ENCODE measurements at regions not wholly inside any gene's neighbourhood (a gene's known extent, or its start where the extent isn't known, plus 50 kb on each side); places are given as distances from the start of the nearest gene placed in this dataset.
A peak's percentile ranks its signal among the peaks of the same experiment; 100 is the strongest.
"Not testable (repeated sequence)": the region's sequence is repeated elsewhere in the genome, so short reads cannot be mapped to it uniquely, and the experiment has no call there.

GRCh38 chr4:82248903-82249632 lies 124.7 kb downstream of the HNRNPD start:
- no peak for DNase-seq (ENCODE audit: extremely low read depth in 1 of 2, low read depth in 1 of 2)

DNA sequence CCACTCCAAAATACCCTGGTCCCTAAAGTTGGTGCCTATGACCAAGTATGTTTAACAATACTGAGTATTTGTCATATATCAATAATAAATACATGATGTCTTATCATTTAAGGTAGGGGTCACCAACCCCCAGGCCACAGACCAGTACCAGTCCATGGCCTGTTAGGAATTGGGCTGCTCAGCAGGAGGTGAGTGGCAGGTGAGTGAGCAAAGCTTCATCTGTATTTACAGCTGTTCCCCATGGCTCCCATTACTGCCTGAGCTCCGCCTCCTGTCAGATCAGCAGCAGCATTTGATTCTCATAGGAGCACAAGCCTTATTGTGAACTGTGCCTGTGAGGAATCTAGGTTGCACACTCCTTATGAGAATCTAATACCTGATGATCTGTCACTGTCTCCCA lies 126.2 kb downstream of the HNRNPD start:
- DNase-seq (ENCODE audit: extremely low read depth in 1 of 2, low read depth in 1 of 2) = no peak

DNA sequence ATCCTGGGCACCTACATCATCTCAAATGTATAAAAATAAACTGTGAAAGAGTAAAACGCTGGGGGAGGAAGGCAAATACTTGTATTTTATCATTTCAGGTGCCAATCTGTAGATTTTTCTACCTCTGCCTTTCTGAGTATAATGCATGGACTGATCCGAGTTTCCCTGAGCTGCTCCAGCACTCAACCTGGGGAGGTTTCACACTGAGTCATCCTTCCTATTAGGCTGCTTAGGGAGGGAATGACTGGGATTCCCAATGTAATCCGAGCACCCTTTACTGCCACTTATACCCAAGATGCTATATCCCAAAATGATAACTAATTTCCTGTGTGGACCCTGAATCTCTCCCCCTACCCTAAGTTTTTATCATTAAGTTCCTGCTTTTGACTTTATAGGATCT lies 126.6 kb downstream of the HNRNPD start:
- DNase-seq (ENCODE audit: extremely low read depth in 1 of 2, low read depth in 1 of 2) = no peak

DNA sequence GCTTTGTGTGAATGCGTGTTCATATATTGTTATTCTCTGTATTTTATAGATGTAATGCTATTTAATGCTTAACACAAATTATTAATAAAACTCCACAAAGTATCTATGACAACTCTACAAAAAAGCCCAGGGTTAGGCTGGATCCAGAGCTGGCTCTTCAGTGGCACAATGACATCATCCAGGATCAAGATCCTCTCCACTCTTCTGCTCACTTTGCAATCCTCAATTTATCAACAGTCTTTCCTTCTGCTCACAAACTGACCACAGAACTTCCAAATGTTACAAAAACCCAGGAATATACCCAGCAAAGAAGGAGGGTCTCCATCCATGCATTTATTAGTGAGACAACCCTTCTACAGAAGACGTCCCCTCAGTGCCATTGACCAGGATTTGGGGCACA lies 132.3 kb downstream of the HNRNPD start:
- no peak for DNase-seq (ENCODE audit: extremely low read depth in 1 of 2, low read depth in 1 of 2)

DNA sequence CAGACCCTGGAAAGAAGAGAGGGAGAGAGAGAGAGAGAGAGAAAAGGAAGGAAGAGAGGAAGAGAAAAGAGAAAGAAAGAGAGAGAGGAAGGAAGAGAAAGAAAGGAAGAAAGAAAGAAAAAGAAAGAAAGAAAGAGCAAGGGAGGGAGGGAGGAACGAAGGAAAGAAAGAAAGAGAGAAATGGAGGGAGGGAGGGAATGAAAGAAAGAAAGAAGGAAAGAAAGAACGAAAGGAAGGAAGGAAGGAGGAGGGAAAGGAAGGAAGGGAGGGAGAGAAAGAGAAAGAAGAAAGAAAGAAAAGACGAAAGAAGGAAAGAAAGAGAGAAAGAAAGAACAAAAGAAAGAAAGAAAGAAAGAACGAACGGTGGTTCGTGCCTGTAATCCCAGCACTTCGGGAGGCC lies 133.4 kb downstream of the HNRNPD start:
- no peak for DNase-seq (ENCODE audit: extremely low read depth in 1 of 2, low read depth in 1 of 2)

DNA sequence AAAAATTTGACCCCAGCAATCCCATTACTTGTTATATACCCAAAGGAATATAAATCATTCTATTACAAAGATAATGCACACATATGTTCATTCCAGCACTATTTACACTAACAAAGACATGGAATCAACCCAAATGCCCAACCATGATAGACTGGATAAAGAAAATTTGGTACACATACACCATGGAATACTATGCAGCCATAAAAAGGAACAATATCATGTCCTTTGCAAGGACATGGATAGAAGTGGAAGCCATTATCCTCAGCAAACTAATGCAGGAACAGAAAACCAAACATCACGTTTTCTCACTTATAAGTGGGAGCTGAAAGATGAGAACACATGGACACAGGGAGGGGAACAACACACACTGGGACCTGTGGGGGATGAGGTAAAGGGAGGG lies 136.6 kb downstream of the HNRNPD start:
- not testable (repeated sequence) for DNase-seq (ENCODE audit: extremely low read depth in 1 of 2, low read depth in 1 of 2)

DNA sequence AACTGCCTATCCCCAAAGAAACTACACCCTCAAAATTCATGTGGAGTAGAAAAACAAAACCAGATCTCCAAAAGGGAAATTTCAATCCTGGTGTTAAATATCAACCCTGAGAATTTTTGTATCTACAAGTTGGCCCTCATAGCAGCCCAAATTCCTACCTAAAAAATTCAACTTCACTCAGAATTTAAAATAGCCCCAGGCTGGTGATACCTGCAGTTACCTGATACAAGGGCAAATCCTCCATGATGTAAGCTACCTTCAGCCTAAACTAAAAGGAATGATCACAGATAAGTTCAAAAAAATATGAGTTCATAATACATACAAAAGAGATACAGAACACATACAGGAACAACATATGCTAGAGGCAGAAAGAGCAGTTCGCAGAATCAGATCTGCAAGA lies 138.4 kb downstream of the HNRNPD start:
- DNase-seq (ENCODE audit: extremely low read depth in 1 of 2, low read depth in 1 of 2) = no peak

DNA sequence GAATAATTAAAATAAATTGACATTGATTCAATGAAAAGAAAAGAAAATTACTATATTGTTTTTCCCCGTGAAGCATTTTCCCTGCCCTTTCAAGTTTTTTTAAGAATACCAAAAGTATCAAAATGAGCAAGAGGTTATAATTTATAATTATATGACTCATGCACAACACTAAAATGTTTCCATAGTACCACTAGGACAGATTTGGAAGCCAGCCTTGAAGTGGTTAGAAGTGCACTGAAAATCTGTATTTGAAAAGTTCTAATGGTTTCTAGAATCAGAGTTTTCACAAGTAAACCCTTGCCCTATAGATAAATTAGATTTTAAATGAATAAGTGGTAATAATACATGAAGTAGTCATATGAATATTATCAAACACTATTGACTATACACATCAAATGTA lies 140.9 kb downstream of the HNRNPD start:
- DNase-seq (ENCODE audit: extremely low read depth in 1 of 2, low read depth in 1 of 2) = no peak

DNA sequence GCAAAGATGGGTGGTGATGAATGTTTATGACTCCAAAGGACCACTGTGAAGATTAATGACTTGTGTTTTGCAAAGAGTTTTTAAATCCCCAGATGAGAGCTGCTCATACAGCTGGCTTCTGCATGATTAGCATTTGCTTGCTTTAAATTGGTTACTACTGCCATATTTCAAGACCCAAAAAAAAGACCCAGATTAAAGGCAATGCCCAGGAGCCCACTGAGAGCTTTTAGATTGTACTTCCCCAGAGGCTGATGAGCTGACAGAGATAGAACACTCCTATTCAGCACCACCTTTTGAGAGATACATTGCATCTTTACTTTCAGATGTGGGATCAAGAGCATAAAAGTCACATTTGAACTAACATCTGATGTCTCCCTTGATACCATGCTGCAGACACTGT lies 142.0 kb downstream of the HNRNPD start:
- no peak for DNase-seq (ENCODE audit: extremely low read depth in 1 of 2, low read depth in 1 of 2)

GRCh38 chr4:82230306-82230705 lies 143.5 kb downstream of the HNRNPD start:
- no peak for DNase-seq (ENCODE audit: extremely low read depth in 1 of 2, low read depth in 1 of 2)

GRCh38 chr4:82225030-82225429 lies 148.8 kb downstream of the HNRNPD start:
- DNase-seq (ENCODE audit: extremely low read depth in 1 of 2, low read depth in 1 of 2) = no peak

DNA sequence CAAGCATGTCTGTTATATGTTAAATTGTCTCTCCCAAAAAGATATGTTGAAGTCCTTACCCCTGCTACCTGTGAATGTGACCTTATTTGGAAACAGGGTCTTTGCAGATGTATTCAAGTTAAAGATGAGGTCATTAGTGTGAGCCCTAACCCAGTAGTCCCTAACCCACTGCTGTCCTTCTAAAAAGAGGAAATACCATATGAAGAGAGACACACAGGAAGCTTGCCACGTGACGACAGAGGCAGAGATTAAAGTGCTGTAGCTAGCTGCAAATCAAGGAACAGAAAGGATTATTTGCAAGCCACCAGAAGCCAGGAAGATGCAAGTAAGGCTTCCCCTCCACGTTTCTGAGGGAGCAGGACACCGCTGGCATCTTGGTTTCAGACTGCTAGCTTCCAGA lies 150.1 kb downstream of the HNRNPD start:
- DNase-seq (ENCODE audit: extremely low read depth in 1 of 2, low read depth in 1 of 2) = no peak

- DNase-seq (ENCODE audit: extremely low read depth in 1 of 2, low read depth in 1 of 2) = no peak
Measured at GRCh38 chr4:82219346-82219745, 154.4 kb downstream of the HNRNPD start.

DNA sequence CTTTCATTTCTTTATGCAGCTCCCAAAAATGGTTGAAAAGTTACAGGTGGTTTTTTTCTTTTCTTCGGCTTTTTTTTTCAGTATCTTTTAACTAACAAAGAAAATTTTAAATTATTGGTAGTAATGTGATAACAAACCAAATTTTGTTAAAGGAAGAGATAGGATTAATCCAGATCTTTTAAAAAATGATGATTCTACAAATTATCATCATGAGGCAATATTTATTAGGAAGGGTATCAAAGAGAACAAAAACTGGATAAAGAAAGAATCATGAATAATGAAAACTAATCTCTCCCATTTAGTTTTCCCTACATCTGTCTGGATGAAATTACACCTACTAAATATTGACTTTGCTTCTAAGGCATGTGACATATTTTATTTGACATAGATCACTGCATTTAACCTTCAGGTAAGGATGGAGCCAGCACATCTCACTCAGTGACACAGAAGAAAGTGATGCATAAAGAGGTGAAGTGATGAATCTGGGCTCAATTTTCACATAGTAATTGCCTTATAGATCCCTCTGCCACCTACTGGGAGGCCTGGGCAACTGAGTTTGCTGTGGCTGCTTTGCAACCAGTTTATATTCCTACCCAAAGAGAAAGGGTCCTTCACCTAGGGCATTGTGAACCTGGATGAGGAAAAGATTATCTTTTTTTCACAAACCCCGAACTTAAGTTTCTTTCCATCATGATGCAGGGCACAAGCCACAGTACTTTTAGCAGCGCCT lies 155.6 kb downstream of the HNRNPD start:
- DNase-seq (ENCODE audit: extremely low read depth in 1 of 2, low read depth in 1 of 2) = no peak

DNA sequence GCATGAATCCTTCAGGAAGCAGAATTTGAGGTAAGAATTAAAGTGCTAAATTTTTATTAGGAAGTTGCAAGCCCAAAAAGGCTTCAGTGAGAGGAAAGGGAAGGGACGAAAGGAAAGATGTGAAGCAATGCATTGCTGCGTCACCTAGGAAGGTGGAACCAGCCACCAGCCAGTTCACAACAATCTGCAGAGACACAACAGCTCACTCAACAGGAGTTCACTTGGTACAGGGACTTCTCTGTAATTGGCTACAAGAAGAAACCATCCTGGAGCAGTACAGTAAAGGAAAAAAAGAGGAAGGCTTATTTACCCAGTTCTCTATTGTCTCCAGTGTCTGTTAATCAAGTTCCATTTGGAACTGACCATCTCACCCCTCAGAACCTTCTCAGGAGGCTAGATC lies 157.6 kb downstream of the HNRNPD start:
- no peak for DNase-seq (ENCODE audit: extremely low read depth in 1 of 2, low read depth in 1 of 2)

DNA sequence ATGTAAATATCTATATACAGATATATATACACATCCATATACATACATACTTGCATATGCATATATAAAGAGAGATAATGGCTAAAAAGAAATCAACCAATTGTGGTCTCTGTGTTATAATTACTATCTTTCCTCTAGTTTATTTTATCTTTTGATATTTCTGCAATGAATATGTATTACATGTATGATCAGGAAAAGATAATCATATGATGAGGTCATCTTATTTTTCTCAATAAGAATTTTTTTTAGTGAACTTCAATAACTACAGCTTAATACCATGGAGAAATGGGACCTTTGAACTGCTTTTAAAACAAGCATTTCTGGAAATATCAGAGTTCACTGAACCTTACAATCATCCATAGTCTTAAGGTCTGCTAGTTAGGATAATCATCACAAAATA lies 158.0 kb downstream of the HNRNPD start:
- no peak for DNase-seq (ENCODE audit: extremely low read depth in 1 of 2, low read depth in 1 of 2)

- DNase-seq (ENCODE audit: extremely low read depth in 1 of 2, low read depth in 1 of 2) = no peak
Measured at GRCh38 chr4:82215039-82215438, 158.8 kb downstream of the HNRNPD start.

- DNase-seq (ENCODE audit: extremely low read depth in 1 of 2, low read depth in 1 of 2) = no peak
Measured at GRCh38 chr4:82213485-82214417, 160.0 kb downstream of the HNRNPD start.

DNA sequence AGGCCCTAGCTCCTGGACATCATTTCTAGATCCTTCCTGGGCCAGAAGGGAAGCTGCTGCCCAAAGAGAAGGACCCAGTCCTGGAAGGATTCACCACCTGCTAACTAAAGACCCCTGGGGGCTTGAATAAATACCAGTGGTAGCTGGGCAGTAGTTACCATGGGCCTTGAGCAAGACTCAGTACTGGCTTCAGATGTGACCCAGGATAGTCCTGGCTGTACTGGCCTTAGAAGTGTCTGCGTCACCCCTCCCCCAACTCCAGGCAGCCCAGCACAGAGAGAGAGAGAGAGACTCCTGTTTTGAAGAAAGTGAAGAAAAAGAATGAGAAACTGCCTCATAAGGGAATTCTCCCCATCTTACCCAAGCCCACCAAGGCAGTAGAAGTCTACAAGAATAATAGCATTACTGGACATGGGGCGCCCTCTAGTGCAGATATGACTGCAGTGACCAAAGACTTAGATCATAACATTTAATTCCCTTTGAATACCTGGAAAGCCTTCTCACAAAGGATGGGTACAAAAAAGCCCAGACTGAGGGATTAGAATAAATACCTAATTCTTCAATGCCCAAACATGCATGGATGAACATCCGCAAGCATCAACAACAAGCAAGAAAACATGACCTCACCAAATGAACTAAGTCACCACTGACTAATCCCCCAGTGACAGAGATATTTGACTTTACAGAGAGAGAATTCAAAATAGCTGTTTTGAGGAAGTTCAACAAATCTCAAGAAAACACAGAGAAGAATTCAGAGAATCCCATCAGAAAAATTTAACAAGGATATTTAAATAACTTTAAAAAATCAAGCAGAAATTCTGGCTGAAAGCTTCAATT lies 171.8 kb downstream of the HNRNPD start:
- DNase-seq (ENCODE audit: extremely low read depth in 1 of 2, low read depth in 1 of 2) = peak; percentile 8 to 18

DNA sequence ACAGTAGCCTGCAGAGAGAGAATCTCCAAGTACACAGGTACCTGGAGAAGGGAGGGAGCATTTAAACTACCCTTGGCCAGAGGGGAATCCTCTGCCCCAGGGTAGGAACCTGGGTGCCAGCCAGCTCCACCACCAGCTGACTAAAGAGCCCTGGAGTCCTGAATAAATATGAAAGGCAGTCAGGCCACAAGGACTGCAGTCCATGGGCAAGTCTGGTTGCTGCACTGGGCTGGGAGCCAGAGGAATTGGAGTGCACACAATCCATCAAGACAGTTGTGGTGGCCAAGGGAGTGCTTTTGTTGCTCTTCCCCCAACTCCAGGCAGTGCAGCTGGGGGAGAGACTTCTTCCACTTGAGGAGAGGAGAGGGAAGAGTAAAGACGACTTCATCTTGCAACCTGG lies 172.5 kb downstream of the HNRNPD start:
- DNase-seq (ENCODE audit: extremely low read depth in 1 of 2, low read depth in 1 of 2) = no peak

- no peak for DNase-seq (ENCODE audit: extremely low read depth in 1 of 2, low read depth in 1 of 2)
Measured at GRCh38 chr4:82200046-82200445, 173.7 kb downstream of the HNRNPD start.

Measured in stimulated activated CD8-positive, alpha-beta memory T cell treated with anti-CD3 and anti-CD28 coated beads, Interleukin-7, amount 100 ng/mL, for 48 hours (primary cell).